B cell (primary cell): ENCODE measurements at regions not wholly inside any gene's neighbourhood (a gene's known extent, or its start where the extent isn't known, plus 50 kb on each side); places are given as distances from the start of the nearest gene placed in this dataset.

Experiments
- ATAC-seq: fragments of 200-7000 bp; cut with Tn5 transposase; one replicate; pipeline ENCODE4 v1.10.0; 2021; ENCODE audit warnings: low read depth, mild to moderate bottlenecking, moderate number of reproducible peaks, moderate library complexity
- CTCF ChIA-PET: fragments of 350-600 bp; sonication (Branson Sonifier 250); formaldehyde crosslinking; loops from one replicate; lab custom pipeline; 2021; ENCODE audit warnings: antibody characterized with exemption, inconsistent platforms; lab: Charles Lee
- POLR2A ChIA-PET: fragments of 350-600 bp; sonication (Branson Sonifier 250); formaldehyde crosslinking; loops from one replicate; lab custom pipeline; 2021; ENCODE audit warnings: antibody characterized with exemption; lab: Charles Lee
- DNase-seq: peaks from one replicate; pipeline ENCODE4 v3.0.0; 2013
- H2AFZ ChIP-seq: 2 replicates; pipeline ENCODE4 v1.6.1; 2012; ENCODE audit warnings: mild to moderate bottlenecking, low read depth, low read length; ENCODE audit not compliant: insufficient read depth, poor library complexity, severe bottlenecking
- H3K27ac ChIP-seq, 2 donors: 1 replicate in 1 of 2; 2 replicates in 1 of 2; pipeline ENCODE4 v1.5.1; 2012 to 2013; ENCODE audit warnings: low read length in 2 of 2, mild to moderate bottlenecking in 2 of 2, moderate library complexity in 1 of 2
- H3K27me3 ChIP-seq, 4 experiments: fragments of 200-600 bp in 1 of 4; sonication (generic) in 1 of 4; replicated peaks in 1 of 4; 1 replicate in 2 of 4; 2 replicates in 2 of 4; pipeline versions ENCODE4 v1.6.1 to v1.7.0; 2013 to 2016; ENCODE audit warnings: low read length in 3 of 4, mild to moderate bottlenecking in 2 of 4, mixed read lengths in 1 of 4, moderate library complexity in 1 of 4; ENCODE audit not compliant: insufficient read depth in 4 of 4, control insufficient read depth in 3 of 4; ENCODE audit errors: control extremely low read depth in 1 of 4
- H3K36me3 ChIP-seq, 2 experiments: replicated peaks in 1 of 2; 1 replicate in 1 of 2; 2 replicates in 1 of 2; pipeline versions ENCODE4 v1.6.1 to v1.7.1; 2013; ENCODE audit warnings: low read length in 1 of 2; ENCODE audit not compliant: insufficient read depth in 2 of 2, control insufficient read depth in 1 of 2; ENCODE audit errors: control extremely low read depth in 1 of 2, extremely low read depth in 1 of 2
- H3K4me1 ChIP-seq, 2 donors: fragments of 200-600 bp in 1 of 2; sonication (generic) in 1 of 2; 1 replicate in 1 of 2; 2 replicates in 1 of 2; pipeline versions ENCODE4 v1.5.1 to v1.6.1; 2013 to 2017; ENCODE audit warnings: low read length in 2 of 2; ENCODE audit not compliant: control insufficient read depth in 2 of 2, insufficient read depth in 2 of 2
- H3K4me2 ChIP-seq: replicated peaks from 2 replicates; pipeline ENCODE3; 2012; ENCODE audit warnings: mild to moderate bottlenecking, low read depth, low read length; ENCODE audit not compliant: poor library complexity, severe bottlenecking
- H3K4me3 ChIP-seq, 5 experiments: fragments of 200-600 bp in 1 of 5; sonication (generic) in 1 of 5; 1 replicate in 3 of 5; 2 replicates in 2 of 5; pipeline versions ENCODE4 v1.5.1 to v1.7.0; 2011 to 2016; ENCODE audit warnings: low read length in 4 of 5, mild to moderate bottlenecking in 4 of 5, low read depth in 2 of 5, control low read depth in 1 of 5, moderate library complexity in 1 of 5; ENCODE audit not compliant: insufficient read depth in 1 of 5; ENCODE audit errors: control extremely low read depth in 1 of 5, extremely low read depth in 1 of 5
- H3K79me2 ChIP-seq: fragments of 200-600 bp; sonication (generic); one replicate; pipeline ENCODE4 v1.6.0; 2016; ENCODE audit warnings: low read length; ENCODE audit not compliant: control insufficient read depth, insufficient read depth
- H3K9ac ChIP-seq: fragments of 200-600 bp; sonication (generic); 2 replicates; pipeline ENCODE4 v1.6.1; 2017; ENCODE audit warnings: mild to moderate bottlenecking, low read length, moderate library complexity
- H3K9me3 ChIP-seq, 3 donors: one replicate each; pipeline versions ENCODE4 v1.6.1 to v1.7.1; 2013; ENCODE audit warnings: low read length in 2 of 3; ENCODE audit not compliant: control insufficient read depth in 2 of 3, insufficient read depth in 1 of 3; ENCODE audit errors: control extremely low read depth in 1 of 3
- H4K20me1 ChIP-seq: 2 replicates; pipeline ENCODE4 v1.6.0; 2012; ENCODE audit warnings: mild to moderate bottlenecking, low read length; ENCODE audit not compliant: insufficient read depth, control insufficient read depth, poor library complexity, severe bottlenecking
- H3K27ac Mint-ChIP-seq: one replicate; pipeline ENCODE4 v1.8.0; 2021; ENCODE audit warnings: mixed read lengths
- H3K27me3 Mint-ChIP-seq: one replicate; pipeline ENCODE4 v1.8.0; 2021; ENCODE audit warnings: mixed read lengths
- H3K4me1 Mint-ChIP-seq: one replicate; pipeline ENCODE4 v1.8.0; 2021; ENCODE audit warnings: mixed read lengths
- H3K4me3 Mint-ChIP-seq: one replicate; pipeline ENCODE4 v1.8.0; 2021; ENCODE audit warnings: mixed read lengths
- H3K9me3 Mint-ChIP-seq: one replicate; pipeline ENCODE4 v1.8.0; 2022; ENCODE audit warnings: mixed read lengths; ENCODE audit not compliant: insufficient read depth
- CTCF ChIP-seq: fragments of 200-600 bp; IDR thresholded peaks from one replicate; pipeline ENCODE4 v1.8.0; 2022; ENCODE audit warnings: antibody characterized with exemption, mild to moderate bottlenecking
- EZH2 ChIP-seq: IDR thresholded peaks from 2 replicates; pipeline ENCODE4 v1.6.1; 2012; ENCODE audit warnings: borderline replicate concordance, low read depth, mild to moderate bottlenecking, moderate library complexity, low read length; ENCODE audit not compliant: insufficient read depth, poor library complexity, severe bottlenecking
- WGBS: methylation state at CpG from one replicate; pipeline ENCODE4 v1.1.5; 2013; ENCODE audit warnings: missing lambda C conversion rate; ENCODE audit not compliant: insufficient coverage; 5-methylcytosine and 5-hydroxymethylcytosine counted together
- intact Hi-C: fragments of 100-400 bp; cut with micrococcal nuclease; formaldehyde crosslinking; loops from one replicate; pipeline ENCODE4 v1.10.0; 2022

- H2AFZ ChIP-seq, result no peak overlapping the region
- ChIA-PET POLR2A (no interaction called here), CTCF (no interaction called here)
- H3K79me2 ChIP-seq, result no peaks in the 10 kb centered on the region
- H3K4me2 ChIP-seq, result no peak overlapping the region
- no peaks in the 10 kb centered on the region for H3K27me3 ChIP-seq
- Mint-ChIP-seq H3K4me3 (no peak overlapping the region), H3K9me3 (no peaks in the 10 kb centered on the region), H3K4me1 (no peaks in the 10 kb centered on the region), H3K27ac (no peak overlapping the region), H3K27me3 (no peaks in the 10 kb centered on the region)
- intact Hi-C loops, result no loop called here
- no peak overlapping the region for H3K27ac ChIP-seq
- no peak for ATAC-seq
- 100% methylated on average over 1 of the region's 1 CpG for WGBS
- no peaks in the 10 kb centered on the region for H3K9me3 ChIP-seq
- H3K9ac ChIP-seq, result no peak overlapping the region
- TF ChIP-seq EZH2 (no peak), CTCF (no peak)
- no peaks in the 10 kb centered on the region for H3K36me3 ChIP-seq
- no peak overlapping the region for H3K4me3 ChIP-seq
- no peaks in the 10 kb centered on the region for H4K20me1 ChIP-seq
- no peak for DNase-seq
- no peaks in the 10 kb centered on the region for H3K4me1 ChIP-seq
These were observed 406.1 kb downstream of the SLC4A3 start for GRCh38 chr2:220033546-220033945.

- Histone ChIP-seq H2AFZ (no peak overlapping the region), H3K4me1 (no peaks in the 10 kb centered on the region), H3K9ac (no peak overlapping the region), H3K27ac (no peak overlapping the region), H3K79me2 (no peaks in the 10 kb centered on the region), H3K27me3 (no peaks in the 10 kb centered on the region), H3K4me3 (no peak overlapping the region), H3K9me3 (no peaks in the 10 kb centered on the region), H3K4me2 (no peak overlapping the region), H4K20me1 (no peaks in the 10 kb centered on the region), H3K36me3 (no peaks in the 10 kb centered on the region)
- no peak for TF ChIP-seq CTCF
- no peak for TF ChIP-seq EZH2
- CTCF ChIA-PET, result no interaction called here
- H3K4me1 Mint-ChIP-seq, result no peaks in the 10 kb centered on the region
- H3K27ac Mint-ChIP-seq, result no peak overlapping the region
- DNase-seq (no peak), ATAC-seq (no peak)
- H3K27me3 Mint-ChIP-seq, result no peaks in the 10 kb centered on the region
- no peak overlapping the region for H3K4me3 Mint-ChIP-seq
- no peaks in the 10 kb centered on the region for H3K9me3 Mint-ChIP-seq
- intact Hi-C loops, result no loop called here
- POLR2A ChIA-PET, result no interaction called here
These were observed 407.1 kb downstream of the SLC4A3 start for GRCh38 chr2:220034426-220035130.
